ENCODE measurements at regions not wholly inside any gene's neighbourhood (a gene's known extent, or its start where the extent isn't known, plus 50 kb on each side); places are given as distances from the start of the nearest gene placed in this dataset.
A peak's percentile ranks its signal among the peaks of the same experiment; 100 is the strongest.

DNA sequence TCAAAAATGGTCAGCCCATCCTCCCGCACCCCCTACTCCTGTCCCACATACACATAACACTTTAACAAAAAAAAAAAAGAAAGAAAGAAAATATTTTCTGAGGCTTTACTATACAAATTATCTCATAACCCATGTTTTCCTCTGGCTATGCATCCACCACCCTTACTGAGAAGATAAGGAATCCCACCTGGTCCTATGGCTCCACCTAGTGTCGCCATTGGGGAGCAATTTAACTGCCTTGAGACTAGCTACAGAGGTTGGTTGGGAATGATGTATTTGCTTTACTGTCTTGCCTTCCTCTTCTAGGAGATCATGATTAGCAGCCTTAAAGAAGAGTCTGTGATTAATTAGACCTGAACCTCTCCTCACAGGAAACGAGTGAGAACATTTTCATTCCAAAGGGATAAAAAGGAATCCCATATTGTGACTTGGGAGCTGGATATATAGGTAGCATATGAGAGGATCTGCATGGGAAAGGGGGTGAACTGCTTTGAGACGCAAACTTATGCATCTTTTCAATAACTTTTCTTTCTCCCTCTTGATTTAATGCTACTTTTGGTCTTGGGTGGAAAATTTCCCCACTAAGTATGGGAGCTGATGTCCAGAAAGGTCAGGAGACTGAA, 77.7 kb upstream of the SELENOP start:
- Histone ChIP-seq H3K27me3 (ENCODE audit: control insufficient read depth in 1 of 2, insufficient read depth in 1 of 2, low read length in 2 of 2) (peaks cover 0 to 18% of the 10 kb centered on the region in 2 experiments), H3K18ac (ENCODE audit: low read depth in 1 of 2, low read length in 2 of 2) (no peak overlapping the region), H3K4me3 (ENCODE audit: insufficient read depth in 1 of 2, low read depth in 1 of 2, low read length in 2 of 2) (no peak overlapping the region), H3K36me3 (ENCODE audit: control insufficient read depth in 1 of 2, insufficient read depth in 2 of 2, low read depth in 1 of 2, low read length in 2 of 2) (no peaks in the 10 kb centered on the region), H3K4me2 (ENCODE audit: low read length, poor library complexity, severe bottlenecking) (no peak overlapping the region), H3K27ac (ENCODE audit: low read length, poor library complexity, severe bottlenecking) (no peak overlapping the region), H3K9me3 (ENCODE audit: control insufficient read depth, low read length) (no peaks in the 10 kb centered on the region), H2BK5ac (ENCODE audit: low read depth, low read length, poor library complexity, severe bottlenecking) (no peak overlapping the region), H2AK5ac (ENCODE audit: low read length, severe bottlenecking) (no peak overlapping the region), H2AFZ (ENCODE audit: low read depth, low read length) (no peak overlapping the region), H4K91ac (ENCODE audit: low read length) (no peak overlapping the region), H3K4me1 (ENCODE audit: control insufficient read depth, insufficient read depth, low read depth, low read length) (no peaks in the 10 kb centered on the region), H2BK15ac (ENCODE audit: low read depth, poor library complexity, severe bottlenecking) (no peak overlapping the region), H3K14ac (ENCODE audit: low read length in 2 of 2) (no peak overlapping the region), H3K23ac (ENCODE audit: low read length in 2 of 2) (no peak overlapping the region), H3K4ac (ENCODE audit: low read depth in 1 of 2, low read length in 2 of 2) (no peak overlapping the region), H4K8ac (ENCODE audit: low read length) (no peak overlapping the region), H3K9ac (ENCODE audit: low read length) (no peak overlapping the region), H3K79me1 (replicated peaks; ENCODE audit: low read length, poor library complexity, severe bottlenecking) (no peaks in the 10 kb centered on the region), H2BK120ac (ENCODE audit: low read depth, low read length) (no peak overlapping the region), H2BK12ac (ENCODE audit: low read length in 2 of 2) (no peak overlapping the region)
- 29% methylated on average over 2 of the region's 4 CpGs for WGBS
- DNase-seq: peak; percentile 76

DNA sequence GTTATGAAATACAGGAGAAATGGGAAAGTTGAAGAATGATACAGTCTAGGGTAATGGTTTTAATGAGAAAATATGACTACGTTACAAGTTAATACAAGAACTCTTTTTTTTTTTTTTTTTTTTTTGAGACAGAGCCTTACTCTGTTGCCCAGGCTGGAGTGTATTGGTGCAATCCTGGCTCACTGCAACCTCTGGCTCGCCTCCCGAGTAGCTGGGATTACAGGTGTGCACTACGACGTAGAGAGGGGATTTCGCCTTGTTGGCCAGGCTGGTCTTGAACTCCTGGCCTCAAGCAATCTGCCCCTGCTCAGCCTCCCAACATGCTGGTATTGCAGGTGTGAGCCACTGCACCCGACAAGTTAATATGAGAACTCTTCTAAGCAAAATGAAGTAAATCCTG, 77.1 kb upstream of the SELENOP start:
- H4K91ac ChIP-seq (ENCODE audit: low read length): no peak overlapping the region
- no peaks in the 10 kb centered on the region for H3K9me3 ChIP-seq (ENCODE audit: control insufficient read depth, low read length)
- no peak overlapping the region for H3K4me3 ChIP-seq (ENCODE audit: insufficient read depth in 1 of 2, low read depth in 1 of 2, low read length in 2 of 2)
- no peak for DNase-seq
- H3K79me1 ChIP-seq (replicated peaks; ENCODE audit: low read length, poor library complexity, severe bottlenecking): no peaks in the 10 kb centered on the region
- H2AK5ac ChIP-seq (ENCODE audit: low read length, severe bottlenecking): no peak overlapping the region
- H2BK15ac ChIP-seq (ENCODE audit: low read depth, poor library complexity, severe bottlenecking): no peak overlapping the region
- no peak overlapping the region for H3K4ac ChIP-seq (ENCODE audit: low read depth in 1 of 2, low read length in 2 of 2)
- no peak overlapping the region for H2AFZ ChIP-seq (ENCODE audit: low read depth, low read length)
- H3K18ac ChIP-seq (ENCODE audit: low read depth in 1 of 2, low read length in 2 of 2): peak overlapping the region in 1 of 2 experiments; percentile 48
- H2BK5ac ChIP-seq (ENCODE audit: low read depth, low read length, poor library complexity, severe bottlenecking): no peak overlapping the region
- no peak overlapping the region for H3K27ac ChIP-seq (ENCODE audit: low read length, poor library complexity, severe bottlenecking)
- no peak overlapping the region for H3K4me2 ChIP-seq (ENCODE audit: low read length, poor library complexity, severe bottlenecking)
- H3K27me3 ChIP-seq (ENCODE audit: control insufficient read depth in 1 of 2, insufficient read depth in 1 of 2, low read length in 2 of 2): peaks cover 0 to 18% of the 10 kb centered on the region in 2 experiments
- WGBS: 86% methylated on average over 5 of the region's 7 CpGs
- H3K4me1 ChIP-seq (ENCODE audit: control insufficient read depth, insufficient read depth, low read depth, low read length): no peaks in the 10 kb centered on the region
- H3K23ac ChIP-seq (ENCODE audit: low read length in 2 of 2): no peak overlapping the region
- no peak overlapping the region for H2BK120ac ChIP-seq (ENCODE audit: low read depth, low read length)
- H4K8ac ChIP-seq (ENCODE audit: low read length): no peak overlapping the region
- H3K36me3 ChIP-seq (ENCODE audit: control insufficient read depth in 1 of 2, insufficient read depth in 2 of 2, low read depth in 1 of 2, low read length in 2 of 2): no peaks in the 10 kb centered on the region
- H2BK12ac ChIP-seq (ENCODE audit: low read length in 2 of 2): no peak overlapping the region
- no peak overlapping the region for H3K14ac ChIP-seq (ENCODE audit: low read length in 2 of 2)
- H3K9ac ChIP-seq (ENCODE audit: low read length): no peak overlapping the region

DNA sequence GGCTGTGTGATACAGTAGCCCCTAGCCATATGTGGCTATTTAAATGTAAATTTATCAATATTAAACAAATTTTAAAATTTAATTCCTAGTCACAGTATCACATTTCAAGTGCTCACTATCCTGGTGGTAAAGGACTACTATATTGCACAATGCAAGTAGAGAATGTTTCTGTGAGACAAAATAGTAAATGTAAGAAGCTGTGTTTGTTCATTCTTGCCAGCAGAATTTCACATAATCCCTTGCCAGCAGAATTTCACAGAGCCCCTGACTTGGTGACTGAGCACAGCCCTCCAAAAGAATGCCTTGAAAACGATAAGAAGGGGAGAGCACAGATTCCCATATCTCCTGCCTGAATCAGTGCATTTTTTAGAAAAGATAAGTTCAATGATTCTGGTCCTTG, 75.9 kb upstream of the SELENOP start:
- no CpG with 5 or more reads among the region's 1 CpG for WGBS
- no peak overlapping the region for H2AK5ac ChIP-seq (ENCODE audit: low read length, severe bottlenecking)
- no peak overlapping the region for H3K4me2 ChIP-seq (ENCODE audit: low read length, poor library complexity, severe bottlenecking)
- H3K27me3 ChIP-seq (ENCODE audit: control insufficient read depth in 1 of 2, insufficient read depth in 1 of 2, low read length in 2 of 2): peaks cover 0 to 14% of the 10 kb centered on the region in 2 experiments
- H3K9me3 ChIP-seq (ENCODE audit: control insufficient read depth, low read length): no peaks in the 10 kb centered on the region
- H4K8ac ChIP-seq (ENCODE audit: low read length): no peak overlapping the region
- H3K27ac ChIP-seq (ENCODE audit: low read length, poor library complexity, severe bottlenecking): no peak overlapping the region
- DNase-seq: no peak
- no peak overlapping the region for H2BK5ac ChIP-seq (ENCODE audit: low read depth, low read length, poor library complexity, severe bottlenecking)
- H2BK12ac ChIP-seq (ENCODE audit: low read length in 2 of 2): no peak overlapping the region
- no peaks in the 10 kb centered on the region for H3K79me1 ChIP-seq (replicated peaks; ENCODE audit: low read length, poor library complexity, severe bottlenecking)
- H3K36me3 ChIP-seq (ENCODE audit: control insufficient read depth in 1 of 2, insufficient read depth in 2 of 2, low read depth in 1 of 2, low read length in 2 of 2): no peaks in the 10 kb centered on the region
- no peak overlapping the region for H2AFZ ChIP-seq (ENCODE audit: low read depth, low read length)
- no peaks in the 10 kb centered on the region for H3K4me1 ChIP-seq (ENCODE audit: control insufficient read depth, insufficient read depth, low read depth, low read length)
- no peak overlapping the region for H3K4ac ChIP-seq (ENCODE audit: low read depth in 1 of 2, low read length in 2 of 2)
- no peak overlapping the region for H2BK120ac ChIP-seq (ENCODE audit: low read depth, low read length)
- no peak overlapping the region for H3K4me3 ChIP-seq (ENCODE audit: insufficient read depth in 1 of 2, low read depth in 1 of 2, low read length in 2 of 2)
- no peak overlapping the region for H3K9ac ChIP-seq (ENCODE audit: low read length)
- no peak overlapping the region for H3K14ac ChIP-seq (ENCODE audit: low read length in 2 of 2)
- no peak overlapping the region for H3K23ac ChIP-seq (ENCODE audit: low read length in 2 of 2)
- H4K91ac ChIP-seq (ENCODE audit: low read length): no peak overlapping the region
- H3K18ac ChIP-seq (ENCODE audit: low read depth in 1 of 2, low read length in 2 of 2): peak overlapping the region in 1 of 2 experiments; percentile 40
- no peak overlapping the region for H2BK15ac ChIP-seq (ENCODE audit: low read depth, poor library complexity, severe bottlenecking)

DNA sequence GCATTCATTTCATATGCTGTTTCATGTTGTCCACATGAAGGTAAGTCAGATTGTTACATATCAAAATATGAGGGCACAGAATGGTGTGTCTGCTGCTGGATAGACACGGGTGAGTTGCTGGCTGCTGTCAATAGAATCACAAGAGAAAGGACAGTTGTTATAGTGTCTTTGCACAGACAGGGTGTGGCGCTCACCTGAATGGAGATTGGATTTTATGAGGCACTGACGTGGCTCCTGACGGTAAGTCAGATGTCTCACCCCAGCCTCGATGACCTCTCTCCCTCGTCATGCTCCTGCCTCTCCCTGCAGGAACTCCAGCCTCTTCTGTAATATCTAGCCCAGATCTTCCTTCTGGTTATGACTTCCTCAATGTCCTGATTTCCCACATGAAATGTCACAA, 75.4 kb upstream of the SELENOP start:
- Histone ChIP-seq H2BK15ac (ENCODE audit: low read depth, poor library complexity, severe bottlenecking) (no peak overlapping the region), H3K9me3 (ENCODE audit: control insufficient read depth, low read length) (no peaks in the 10 kb centered on the region), H2AK5ac (ENCODE audit: low read length, severe bottlenecking) (no peak overlapping the region), H2BK120ac (ENCODE audit: low read depth, low read length) (no peak overlapping the region), H3K36me3 (ENCODE audit: control insufficient read depth in 1 of 2, insufficient read depth in 2 of 2, low read depth in 1 of 2, low read length in 2 of 2) (no peaks in the 10 kb centered on the region), H4K8ac (ENCODE audit: low read length) (no peak overlapping the region), H3K18ac (ENCODE audit: low read depth in 1 of 2, low read length in 2 of 2) (peak overlapping the region in 1 of 2 experiments; percentile 30), H4K91ac (ENCODE audit: low read length) (no peak overlapping the region), H3K4me2 (ENCODE audit: low read length, poor library complexity, severe bottlenecking) (no peak overlapping the region), H3K14ac (ENCODE audit: low read length in 2 of 2) (no peak overlapping the region), H3K27ac (ENCODE audit: low read length, poor library complexity, severe bottlenecking) (no peak overlapping the region), H3K4me1 (ENCODE audit: control insufficient read depth, insufficient read depth, low read depth, low read length) (no peaks in the 10 kb centered on the region), H2BK12ac (ENCODE audit: low read length in 2 of 2) (no peak overlapping the region), H3K4me3 (ENCODE audit: insufficient read depth in 1 of 2, low read depth in 1 of 2, low read length in 2 of 2) (no peak overlapping the region), H2BK5ac (ENCODE audit: low read depth, low read length, poor library complexity, severe bottlenecking) (no peak overlapping the region), H3K23ac (ENCODE audit: low read length in 2 of 2) (no peak overlapping the region), H3K79me1 (replicated peaks; ENCODE audit: low read length, poor library complexity, severe bottlenecking) (no peaks in the 10 kb centered on the region), H3K4ac (ENCODE audit: low read depth in 1 of 2, low read length in 2 of 2) (peak overlapping the region in 1 of 2 experiments; percentile 59), H3K9ac (ENCODE audit: low read length) (no peak overlapping the region), H3K27me3 (ENCODE audit: control insufficient read depth in 1 of 2, insufficient read depth in 1 of 2, low read length in 2 of 2) (peaks cover 0 to 10% of the 10 kb centered on the region in 2 experiments), H2AFZ (ENCODE audit: low read depth, low read length) (no peak overlapping the region)
- 92% methylated on average over 6 of the region's 6 CpGs for WGBS
- DNase-seq: no peak

All from mesenchymal stem cell (in vitro differentiated cells and primary cell).